ENCODE measurements at regions not wholly inside any gene's neighbourhood (a gene's known extent, or its start where the extent isn't known, plus 50 kb on each side); places are given as distances from the start of the nearest gene placed in this dataset.

DNA sequence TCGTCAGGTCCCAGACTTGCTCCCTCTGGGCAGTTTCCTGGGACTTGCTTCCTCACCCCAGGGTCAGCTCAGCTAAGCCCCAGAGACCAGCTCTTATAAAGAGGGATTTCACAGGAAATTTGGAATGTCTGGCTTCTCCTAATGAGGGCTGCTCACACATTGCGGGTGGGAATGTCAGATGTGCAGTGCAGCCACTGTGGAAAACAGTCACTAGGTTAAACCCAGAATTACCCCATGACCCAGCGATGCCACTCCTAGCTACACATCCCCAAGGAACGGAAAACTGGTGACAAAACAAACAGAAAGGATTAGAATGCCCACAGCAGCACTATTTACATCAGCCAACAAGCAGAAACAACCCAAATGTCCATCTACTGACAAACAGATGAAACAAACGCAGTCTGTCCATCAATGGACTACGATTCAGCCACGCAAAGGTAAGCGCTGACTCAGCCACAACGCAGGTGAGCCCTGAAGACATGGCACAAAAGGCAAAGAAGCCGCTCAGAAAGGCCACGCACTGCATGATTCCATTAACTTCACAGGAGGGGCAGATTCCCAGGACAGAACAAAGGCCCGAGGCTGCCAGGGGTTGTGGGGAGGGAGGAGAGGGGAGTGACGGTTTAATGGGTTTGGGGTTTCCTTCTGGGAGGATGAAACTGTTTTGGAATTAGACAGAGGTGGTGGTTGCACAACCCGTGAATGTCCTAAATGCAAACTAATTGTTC is 63.0 kb downstream of the NCOR2 start:
- ChIA-PET CTCF (no interaction called here), POLR2A (no interaction called here)
- H3K27ac ChIP-seq (ENCODE audit: low read length) = no peak overlapping the region
- in situ Hi-C loops (cut with HindIII; ENCODE audit: low pct_unique_long_range_greater_than_20kb, low sequenced_read_pairs) = no loop called here
- no peak overlapping the region for H3K4me3 ChIP-seq (ENCODE audit: low read depth in 2 of 2, low read length in 2 of 2)
- no peaks in the 10 kb centered on the region for H3K9me3 ChIP-seq (ENCODE audit: control insufficient read depth, insufficient read depth, low read depth, low read length)
- H3K36me3 ChIP-seq (ENCODE audit: control insufficient read depth, insufficient read depth, low read length) = no peaks in the 10 kb centered on the region
- no TSS peak for BruUV-seq (replicated peaks)
- ATAC-seq = no peak
- no peak for DNase-seq (ENCODE audit: low read depth, low spot score)
- intact Hi-C loops (cut with micrococcal nuclease; ENCODE audit: unreplicated experiment) = no loop called here
- no peaks in the 10 kb centered on the region for H3K27me3 ChIP-seq (ENCODE audit: control insufficient read depth, insufficient read depth, low read length)
- H3K4me1 ChIP-seq (ENCODE audit: control insufficient read depth, insufficient read depth, low read length) = peaks cover 76% of the 10 kb centered on the region
- no peak for TF ChIP-seq POLR2AphosphoS5 (IDR thresholded peaks at IDR 0.05; ENCODE audit: low read depth, low read length)
- TF ChIP-seq, protein P1, sequence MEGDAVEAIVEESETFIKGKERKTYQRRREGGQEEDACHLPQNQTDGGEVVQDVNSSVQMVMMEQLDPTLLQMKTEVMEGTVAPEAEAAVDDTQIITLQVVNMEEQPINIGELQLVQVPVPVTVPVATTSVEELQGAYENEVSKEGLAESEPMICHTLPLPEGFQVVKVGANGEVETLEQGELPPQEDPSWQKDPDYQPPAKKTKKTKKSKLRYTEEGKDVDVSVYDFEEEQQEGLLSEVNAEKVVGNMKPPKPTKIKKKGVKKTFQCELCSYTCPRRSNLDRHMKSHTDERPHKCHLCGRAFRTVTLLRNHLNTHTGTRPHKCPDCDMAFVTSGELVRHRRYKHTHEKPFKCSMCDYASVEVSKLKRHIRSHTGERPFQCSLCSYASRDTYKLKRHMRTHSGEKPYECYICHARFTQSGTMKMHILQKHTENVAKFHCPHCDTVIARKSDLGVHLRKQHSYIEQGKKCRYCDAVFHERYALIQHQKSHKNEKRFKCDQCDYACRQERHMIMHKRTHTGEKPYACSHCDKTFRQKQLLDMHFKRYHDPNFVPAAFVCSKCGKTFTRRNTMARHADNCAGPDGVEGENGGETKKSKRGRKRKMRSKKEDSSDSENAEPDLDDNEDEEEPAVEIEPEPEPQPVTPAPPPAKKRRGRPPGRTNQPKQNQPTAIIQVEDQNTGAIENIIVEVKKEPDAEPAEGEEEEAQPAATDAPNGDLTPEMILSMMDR (IDR thresholded peaks at IDR 0.05) = no peak
- TF ChIP-seq, protein P2, sequence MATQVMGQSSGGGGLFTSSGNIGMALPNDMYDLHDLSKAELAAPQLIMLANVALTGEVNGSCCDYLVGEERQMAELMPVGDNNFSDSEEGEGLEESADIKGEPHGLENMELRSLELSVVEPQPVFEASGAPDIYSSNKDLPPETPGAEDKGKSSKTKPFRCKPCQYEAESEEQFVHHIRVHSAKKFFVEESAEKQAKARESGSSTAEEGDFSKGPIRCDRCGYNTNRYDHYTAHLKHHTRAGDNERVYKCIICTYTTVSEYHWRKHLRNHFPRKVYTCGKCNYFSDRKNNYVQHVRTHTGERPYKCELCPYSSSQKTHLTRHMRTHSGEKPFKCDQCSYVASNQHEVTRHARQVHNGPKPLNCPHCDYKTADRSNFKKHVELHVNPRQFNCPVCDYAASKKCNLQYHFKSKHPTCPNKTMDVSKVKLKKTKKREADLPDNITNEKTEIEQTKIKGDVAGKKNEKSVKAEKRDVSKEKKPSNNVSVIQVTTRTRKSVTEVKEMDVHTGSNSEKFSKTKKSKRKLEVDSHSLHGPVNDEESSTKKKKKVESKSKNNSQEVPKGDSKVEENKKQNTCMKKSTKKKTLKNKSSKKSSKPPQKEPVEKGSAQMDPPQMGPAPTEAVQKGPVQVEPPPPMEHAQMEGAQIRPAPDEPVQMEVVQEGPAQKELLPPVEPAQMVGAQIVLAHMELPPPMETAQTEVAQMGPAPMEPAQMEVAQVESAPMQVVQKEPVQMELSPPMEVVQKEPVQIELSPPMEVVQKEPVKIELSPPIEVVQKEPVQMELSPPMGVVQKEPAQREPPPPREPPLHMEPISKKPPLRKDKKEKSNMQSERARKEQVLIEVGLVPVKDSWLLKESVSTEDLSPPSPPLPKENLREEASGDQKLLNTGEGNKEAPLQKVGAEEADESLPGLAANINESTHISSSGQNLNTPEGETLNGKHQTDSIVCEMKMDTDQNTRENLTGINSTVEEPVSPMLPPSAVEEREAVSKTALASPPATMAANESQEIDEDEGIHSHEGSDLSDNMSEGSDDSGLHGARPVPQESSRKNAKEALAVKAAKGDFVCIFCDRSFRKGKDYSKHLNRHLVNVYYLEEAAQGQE (IDR thresholded peaks at IDR 0.05; ENCODE audit: insufficient read depth in 1 of 2, low read depth in 2 of 2, low read length in 1 of 2) = no peak
- TF ChIP-seq SIN3A (IDR thresholded peaks at IDR 0.05; ENCODE audit: borderline replicate concordance, insufficient read depth, low read depth, low read length) = no peak
- no peak for TF ChIP-seq TCF7L2 (IDR thresholded peaks at IDR 0.05; ENCODE audit: low read depth, low read length)

DNA sequence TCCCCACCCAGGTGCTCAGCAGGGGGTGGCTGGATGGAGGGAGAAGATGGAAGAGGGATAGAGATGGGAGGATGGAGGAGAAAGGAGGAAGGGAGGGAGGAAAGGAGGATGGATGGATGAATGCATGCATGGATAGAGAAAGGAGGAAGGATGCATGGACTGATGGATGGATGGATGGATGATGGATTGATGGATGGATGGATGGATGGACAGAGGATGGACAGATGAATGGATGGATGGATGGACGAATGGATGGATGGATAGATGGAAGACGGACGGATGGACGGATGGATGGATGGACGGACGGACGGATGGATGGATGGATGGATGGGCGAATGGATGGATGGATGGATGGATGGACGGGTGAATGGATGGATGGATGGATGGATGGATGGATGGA is 64.1 kb downstream of the NCOR2 start:
- H3K4me1 ChIP-seq (ENCODE audit: control insufficient read depth, insufficient read depth, low read length) = peaks cover 74% of the 10 kb centered on the region
- ChIA-PET CTCF (no interaction called here), POLR2A (no interaction called here)
- DNase-seq (ENCODE audit: low read depth, low spot score) = no peak
- no peak overlapping the region for H3K27ac ChIP-seq (ENCODE audit: low read length)
- H3K36me3 ChIP-seq (ENCODE audit: control insufficient read depth, insufficient read depth, low read length) = no peaks in the 10 kb centered on the region
- H3K4me3 ChIP-seq (ENCODE audit: low read depth in 2 of 2, low read length in 2 of 2) = no peak overlapping the region
- in situ Hi-C loops (cut with HindIII; ENCODE audit: low pct_unique_long_range_greater_than_20kb, low sequenced_read_pairs) = no loop called here
- BruUV-seq (replicated peaks) = TSS peak; percentile 22
- intact Hi-C loops (cut with micrococcal nuclease; ENCODE audit: unreplicated experiment) = no loop called here
- ATAC-seq = no peak
- TF ChIP-seq SIN3A (IDR thresholded peaks at IDR 0.05; ENCODE audit: borderline replicate concordance, insufficient read depth, low read depth, low read length) (no peak), POLR2AphosphoS5 (IDR thresholded peaks at IDR 0.05; ENCODE audit: low read depth, low read length) (no peak), TCF7L2 (IDR thresholded peaks at IDR 0.05; ENCODE audit: low read depth, low read length) (no peak)
- TF ChIP-seq, protein P2 (IDR thresholded peaks at IDR 0.05; ENCODE audit: insufficient read depth in 1 of 2, low read depth in 2 of 2, low read length in 1 of 2) = no peak
- TF ChIP-seq, protein P1 (IDR thresholded peaks at IDR 0.05) = no peak
- H3K27me3 ChIP-seq (ENCODE audit: control insufficient read depth, insufficient read depth, low read length) = no peaks in the 10 kb centered on the region
- no peaks in the 10 kb centered on the region for H3K9me3 ChIP-seq (ENCODE audit: control insufficient read depth, insufficient read depth, low read depth, low read length)

All from Panc1 (cell line).